ENCODE measurements at regions not wholly inside any gene's neighbourhood (a gene's known extent, or its start where the extent isn't known, plus 50 kb on each side); places are given as distances from the start of the nearest gene placed in this dataset.

DNA sequence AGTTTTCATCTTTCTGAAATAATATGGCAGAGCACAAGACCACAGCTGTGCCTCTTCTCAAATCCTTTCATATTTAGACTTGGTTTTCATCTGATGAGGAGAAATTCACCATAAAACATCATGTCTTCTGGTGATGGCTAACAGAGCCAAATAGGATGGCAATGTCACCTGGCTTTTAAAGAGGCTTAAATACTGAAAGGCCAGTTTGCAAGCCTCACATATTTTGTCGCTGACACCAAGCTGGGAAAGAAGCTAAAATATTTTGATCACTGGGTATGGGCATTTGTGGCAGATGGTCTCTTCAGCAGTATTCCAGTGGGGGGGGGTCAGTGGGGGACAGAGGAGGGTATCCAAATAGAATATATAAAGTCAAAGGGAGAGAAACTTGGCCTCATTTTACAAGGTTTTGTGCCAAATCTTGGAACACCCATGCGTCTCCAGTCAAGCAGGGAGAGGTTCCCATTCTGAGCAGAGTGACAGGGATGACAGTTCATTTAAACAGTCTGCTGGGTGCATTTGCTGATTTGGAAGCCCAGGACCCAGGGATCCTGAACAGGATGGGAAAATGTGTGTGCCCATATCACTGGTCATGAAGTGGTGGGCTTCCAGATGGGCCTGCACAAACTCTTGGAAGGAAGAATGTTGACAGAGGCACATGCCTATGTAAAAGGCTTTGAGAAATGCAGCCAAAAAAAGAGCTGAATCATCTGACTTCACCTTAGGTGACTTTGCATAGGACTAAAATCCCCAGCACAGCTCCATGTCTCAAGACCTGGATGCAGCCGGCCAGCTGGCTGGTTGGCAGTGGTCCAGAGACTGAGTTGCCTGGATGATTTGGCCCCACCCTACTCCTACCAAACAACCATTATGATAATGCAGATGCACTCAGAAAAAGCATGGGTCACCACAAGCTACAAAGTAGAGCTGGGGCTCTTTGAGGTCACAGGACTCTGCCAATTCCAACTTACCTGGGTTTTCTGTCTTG, 484.4 kb upstream of the NR3C2 start:
- TF ChIP-seq RARB (CRISPR knock-in tag; IDR thresholded peaks at IDR 0.05): no peak
- no peak for TF ChIP-seq ZFP3 (CRISPR knock-in tag; IDR thresholded peaks at IDR 0.05)
- no peak for TF ChIP-seq TCF4 (CRISPR knock-in tag; IDR thresholded peaks at IDR 0.05; ENCODE audit: borderline replicate concordance)
- TF ChIP-seq, protein P1, sequence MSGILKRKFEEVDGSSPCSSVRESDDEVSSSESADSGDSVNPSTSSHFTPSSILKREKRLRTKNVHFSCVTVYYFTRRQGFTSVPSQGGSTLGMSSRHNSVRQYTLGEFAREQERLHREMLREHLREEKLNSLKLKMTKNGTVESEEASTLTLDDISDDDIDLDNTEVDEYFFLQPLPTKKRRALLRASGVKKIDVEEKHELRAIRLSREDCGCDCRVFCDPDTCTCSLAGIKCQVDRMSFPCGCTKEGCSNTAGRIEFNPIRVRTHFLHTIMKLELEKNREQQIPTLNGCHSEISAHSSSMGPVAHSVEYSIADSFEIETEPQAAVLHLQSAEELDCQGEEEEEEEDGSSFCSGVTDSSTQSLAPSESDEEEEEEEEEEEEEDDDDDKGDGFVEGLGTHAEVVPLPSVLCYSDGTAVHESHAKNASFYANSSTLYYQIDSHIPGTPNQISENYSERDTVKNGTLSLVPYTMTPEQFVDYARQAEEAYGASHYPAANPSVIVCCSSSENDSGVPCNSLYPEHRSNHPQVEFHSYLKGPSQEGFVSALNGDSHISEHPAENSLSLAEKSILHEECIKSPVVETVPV (CRISPR knock-in tag; IDR thresholded peaks at IDR 0.05): no peak
- TF ChIP-seq ZNF565 (CRISPR knock-in tag; conservative IDR thresholded peaks at IDR 0.05; ENCODE audit: low read depth): no peak
- TF ChIP-seq ZC3H10 (CRISPR knock-in tag; IDR thresholded peaks at IDR 0.05): no peak
- TF ChIP-seq, protein P2, sequence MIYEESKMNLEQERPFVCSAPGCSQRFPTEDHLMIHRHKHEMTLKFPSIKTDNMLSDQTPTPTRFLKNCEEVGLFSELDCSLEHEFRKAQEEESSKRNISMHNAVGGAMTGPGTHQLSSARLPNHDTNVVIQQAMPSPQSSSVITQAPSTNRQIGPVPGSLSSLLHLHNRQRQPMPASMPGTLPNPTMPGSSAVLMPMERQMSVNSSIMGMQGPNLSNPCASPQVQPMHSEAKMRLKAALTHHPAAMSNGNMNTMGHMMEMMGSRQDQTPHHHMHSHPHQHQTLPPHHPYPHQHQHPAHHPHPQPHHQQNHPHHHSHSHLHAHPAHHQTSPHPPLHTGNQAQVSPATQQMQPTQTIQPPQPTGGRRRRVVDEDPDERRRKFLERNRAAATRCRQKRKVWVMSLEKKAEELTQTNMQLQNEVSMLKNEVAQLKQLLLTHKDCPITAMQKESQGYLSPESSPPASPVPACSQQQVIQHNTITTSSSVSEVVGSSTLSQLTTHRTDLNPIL (CRISPR knock-in tag; IDR thresholded peaks at IDR 0.05; ENCODE audit: low read depth): no peak
- no peak for TF ChIP-seq ZFP30 (CRISPR knock-in tag; IDR thresholded peaks at IDR 0.05)
- TF ChIP-seq, protein P3, sequence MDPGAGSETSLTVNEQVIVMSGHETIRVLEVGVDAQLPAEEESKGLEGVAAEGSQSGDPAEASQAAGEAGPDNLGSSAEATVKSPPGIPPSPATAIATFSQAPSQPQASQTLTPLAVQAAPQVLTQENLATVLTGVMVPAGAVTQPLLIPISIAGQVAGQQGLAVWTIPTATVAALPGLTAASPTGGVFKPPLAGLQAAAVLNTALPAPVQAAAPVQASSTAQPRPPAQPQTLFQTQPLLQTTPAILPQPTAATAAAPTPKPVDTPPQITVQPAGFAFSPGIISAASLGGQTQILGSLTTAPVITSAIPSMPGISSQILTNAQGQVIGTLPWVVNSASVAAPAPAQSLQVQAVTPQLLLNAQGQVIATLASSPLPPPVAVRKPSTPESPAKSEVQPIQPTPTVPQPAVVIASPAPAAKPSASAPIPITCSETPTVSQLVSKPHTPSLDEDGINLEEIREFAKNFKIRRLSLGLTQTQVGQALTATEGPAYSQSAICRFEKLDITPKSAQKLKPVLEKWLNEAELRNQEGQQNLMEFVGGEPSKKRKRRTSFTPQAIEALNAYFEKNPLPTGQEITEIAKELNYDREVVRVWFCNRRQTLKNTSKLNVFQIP (CRISPR knock-in tag; IDR thresholded peaks at IDR 0.05; ENCODE audit: borderline replicate concordance, low read depth): no peak
- no peak for TF ChIP-seq ISL1 (CRISPR knock-in tag; IDR thresholded peaks at IDR 0.05)
- no peak for TF ChIP-seq BACH2 (CRISPR knock-in tag; IDR thresholded peaks at IDR 0.05; ENCODE audit: borderline replicate concordance)
- TF ChIP-seq, protein P4, sequence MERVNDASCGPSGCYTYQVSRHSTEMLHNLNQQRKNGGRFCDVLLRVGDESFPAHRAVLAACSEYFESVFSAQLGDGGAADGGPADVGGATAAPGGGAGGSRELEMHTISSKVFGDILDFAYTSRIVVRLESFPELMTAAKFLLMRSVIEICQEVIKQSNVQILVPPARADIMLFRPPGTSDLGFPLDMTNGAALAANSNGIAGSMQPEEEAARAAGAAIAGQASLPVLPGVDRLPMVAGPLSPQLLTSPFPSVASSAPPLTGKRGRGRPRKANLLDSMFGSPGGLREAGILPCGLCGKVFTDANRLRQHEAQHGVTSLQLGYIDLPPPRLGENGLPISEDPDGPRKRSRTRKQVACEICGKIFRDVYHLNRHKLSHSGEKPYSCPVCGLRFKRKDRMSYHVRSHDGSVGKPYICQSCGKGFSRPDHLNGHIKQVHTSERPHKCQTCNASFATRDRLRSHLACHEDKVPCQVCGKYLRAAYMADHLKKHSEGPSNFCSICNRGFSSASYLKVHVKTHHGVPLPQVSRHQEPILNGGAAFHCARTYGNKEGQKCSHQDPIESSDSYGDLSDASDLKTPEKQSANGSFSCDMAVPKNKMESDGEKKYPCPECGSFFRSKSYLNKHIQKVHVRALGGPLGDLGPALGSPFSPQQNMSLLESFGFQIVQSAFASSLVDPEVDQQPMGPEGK (CRISPR knock-in tag; IDR thresholded peaks at IDR 0.05; ENCODE audit: borderline replicate concordance): no peak
- no peak for TF ChIP-seq OSR1 (CRISPR knock-in tag; IDR thresholded peaks at IDR 0.05)
